H9 (cell line): ENCODE measurements at regions not wholly inside any gene's neighbourhood (a gene's known extent, or its start where the extent isn't known, plus 50 kb on each side); places are given as distances from the start of the nearest gene placed in this dataset.

ENCODE experiments used
- DNase-seq: peaks from one replicate; pipeline ENCODE4 v3.0.0-alpha.2; 2017
- H2AFZ ChIP-seq: one replicate; pipeline ENCODE4 v1.6.1; 2013; ENCODE audit warnings: mild to moderate bottlenecking, low read length, control low read depth, moderate library complexity
- H2AK5ac ChIP-seq: 2 replicates; pipeline ENCODE4 v1.6.1; 2013; ENCODE audit warnings: low read length, control low read depth, mixed read lengths; ENCODE audit not compliant: insufficient read length
- H2BK120ac ChIP-seq: one replicate; pipeline ENCODE4 v1.6.1; 2013; ENCODE audit warnings: low read depth, mild to moderate bottlenecking, low read length, control low read depth, inconsistent platforms; ENCODE audit not compliant: poor library complexity, severe bottlenecking
- H2BK12ac ChIP-seq: 2 replicates; pipeline ENCODE4 v1.6.1; 2013; ENCODE audit warnings: low read length, control low read depth, mixed read lengths, low read depth; ENCODE audit not compliant: insufficient read length
- H2BK15ac ChIP-seq: 2 replicates; pipeline ENCODE4 v1.6.1; 2013; ENCODE audit warnings: low read depth, low read length, control low read depth
- H2BK20ac ChIP-seq: one replicate; pipeline ENCODE4 v1.6.1; 2013; ENCODE audit warnings: low read depth, mild to moderate bottlenecking, low read length, control low read depth, inconsistent platforms; ENCODE audit not compliant: poor library complexity, severe bottlenecking
- H2BK5ac ChIP-seq: 2 replicates; pipeline ENCODE4 v1.6.1; 2013; ENCODE audit warnings: low read length, control low read depth, mixed read lengths; ENCODE audit not compliant: insufficient read length
- H3K14ac ChIP-seq: 2 replicates; pipeline ENCODE4 v1.6.1; 2013; ENCODE audit warnings: low read length, control low read depth; ENCODE audit not compliant: insufficient read depth
- H3K18ac ChIP-seq: 2 replicates; pipeline ENCODE4 v1.6.1; 2013; ENCODE audit warnings: low read depth, mild to moderate bottlenecking, mixed read lengths, low read length, control low read depth; ENCODE audit not compliant: insufficient read length
- H3K23ac ChIP-seq: 2 replicates; pipeline ENCODE4 v1.6.1; 2013; ENCODE audit warnings: low read length, control low read depth, mixed read lengths, low read depth; ENCODE audit not compliant: insufficient read length
- H3K23me2 ChIP-seq: 2 replicates; pipeline ENCODE4 v1.6.1; 2013; ENCODE audit warnings: low read depth, mild to moderate bottlenecking, mixed read lengths, low read length, control low read depth; ENCODE audit not compliant: insufficient read length, poor library complexity, severe bottlenecking
- H3K27ac ChIP-seq: 2 replicates; pipeline ENCODE4 v1.5.1; 2013; ENCODE audit warnings: low read length, control low read depth, mixed read lengths, low read depth; ENCODE audit not compliant: insufficient read length
- H3K27me3 ChIP-seq: 2 replicates; pipeline ENCODE4 v1.6.1; 2013; ENCODE audit warnings: low read length, control low read depth, inconsistent platforms; ENCODE audit not compliant: insufficient read depth
- H3K4ac ChIP-seq: 2 replicates; pipeline ENCODE4 v1.6.1; 2013; ENCODE audit warnings: low read depth, mild to moderate bottlenecking, control low read depth, inconsistent platforms, low read length, moderate library complexity
- H3K4me1 ChIP-seq: 2 replicates; pipeline ENCODE4 v1.6.1; 2013; ENCODE audit warnings: low read length, control low read depth, inconsistent platforms; ENCODE audit not compliant: insufficient read depth
- H3K4me2 ChIP-seq: 2 replicates; pipeline ENCODE4 v1.6.1; 2013; ENCODE audit warnings: low read length, control low read depth, mixed read lengths; ENCODE audit not compliant: insufficient read length, insufficient read depth
- H3K56ac ChIP-seq: 2 replicates; pipeline ENCODE4 v1.6.1; 2013; ENCODE audit warnings: low read depth, mild to moderate bottlenecking, mixed read lengths, low read length, control low read depth; ENCODE audit not compliant: insufficient read length
- H3K79me1 ChIP-seq: 2 replicates; pipeline ENCODE4 v1.6.1; 2013; ENCODE audit warnings: low read depth, mild to moderate bottlenecking, moderate library complexity, low read length, control low read depth, inconsistent platforms; ENCODE audit not compliant: insufficient read depth, poor library complexity, severe bottlenecking
- H3K79me2 ChIP-seq: 2 replicates; pipeline ENCODE4 v1.6.1; 2013; ENCODE audit warnings: low read length, control low read depth, inconsistent platforms; ENCODE audit not compliant: insufficient read depth
- H3K9ac ChIP-seq: 2 replicates; pipeline ENCODE4 v1.6.1; 2013; ENCODE audit warnings: low read length, control low read depth, mixed read lengths; ENCODE audit not compliant: insufficient read length; ENCODE audit errors: extremely low read depth
- H3K9me3 ChIP-seq: one replicate; pipeline ENCODE4 v1.6.1; 2013; ENCODE audit warnings: low read depth, low read length, inconsistent platforms; ENCODE audit not compliant: control insufficient read depth
- H3T11ph ChIP-seq: one replicate; pipeline ENCODE4 v1.6.1; 2013; ENCODE audit warnings: mild to moderate bottlenecking, low read length, control low read depth, inconsistent platforms
- H4K20me1 ChIP-seq: one replicate; pipeline ENCODE4 v1.6.1; 2013; ENCODE audit not compliant: control insufficient read depth, insufficient read length, insufficient read depth
- H4K5ac ChIP-seq: 2 replicates; pipeline ENCODE4 v1.6.1; 2013; ENCODE audit warnings: low read depth, mild to moderate bottlenecking, mixed read lengths, low read length, control low read depth; ENCODE audit not compliant: insufficient read length
- H4K8ac ChIP-seq: replicated peaks from 2 replicates; pipeline ENCODE4 v1.6.1; 2013; ENCODE audit warnings: low read length, control low read depth, mixed read lengths, low read depth; ENCODE audit not compliant: insufficient read length
- H4K91ac ChIP-seq: 2 replicates; pipeline ENCODE4 v1.6.1; 2013; ENCODE audit warnings: low read depth, mild to moderate bottlenecking, moderate library complexity, mixed read lengths, low read length, control low read depth; ENCODE audit not compliant: insufficient read length
- H3K27ac Mint-ChIP-seq, 3 experiments: 2 replicates in 2 of 3; 3 replicates in 1 of 3; pipeline ENCODE4 v1.8.0; 2020 to 2021; ENCODE audit warnings: mixed read lengths in 3 of 3, mild to moderate bottlenecking in 1 of 3, moderate library complexity in 1 of 3
- H3K27me3 Mint-ChIP-seq: 2 replicates; pipeline ENCODE4 v1.8.0; 2021; ENCODE audit warnings: low read depth, mild to moderate bottlenecking, moderate library complexity, mixed read lengths
- H3K36me3 Mint-ChIP-seq, 3 experiments: 2 replicates in 2 of 3; 3 replicates in 1 of 3; pipeline ENCODE4 v1.8.0; 2020 to 2021; ENCODE audit warnings: low read depth in 3 of 3, mixed read lengths in 3 of 3; ENCODE audit not compliant: insufficient read depth in 1 of 3
- H3K4me1 Mint-ChIP-seq, 2 experiments: 2 replicates each; pipeline ENCODE4 v1.8.0; 2020; ENCODE audit warnings: mixed read lengths in 2 of 2
- H3K4me3 Mint-ChIP-seq, 2 experiments: 2 replicates in 1 of 2; 3 replicates in 1 of 2; pipeline ENCODE4 v1.8.0; 2020 to 2021; ENCODE audit warnings: mild to moderate bottlenecking in 2 of 2, mixed read lengths in 2 of 2, moderate library complexity in 1 of 2
- H3K9me3 Mint-ChIP-seq, 2 experiments: 2 replicates in 1 of 2; 3 replicates in 1 of 2; pipeline ENCODE4 v1.8.0; 2020; ENCODE audit warnings: mild to moderate bottlenecking in 2 of 2, mixed read lengths in 2 of 2, moderate library complexity in 1 of 2
- TF ChIP-seq, protein P1 (sequence below): fragments of 200-600 bp; sonication (generic); conservative IDR thresholded peaks from 3 replicates; pipeline ENCODE4 v1.8.0; 2021; ENCODE audit warnings: antibody characterized with exemption, mild to moderate bottlenecking

- no peaks in the 10 kb centered on the region for H3K79me1 ChIP-seq
- H3K4me1 Mint-ChIP-seq: no peaks in the 10 kb centered on the region; a peak in 1 of 4 replicates
- no peak overlapping the region for H2BK5ac ChIP-seq
- no peaks in the 10 kb centered on the region for H3K9me3 ChIP-seq
- no peaks in the 10 kb centered on the region for H3K9me3 Mint-ChIP-seq
- no peaks in the 10 kb centered on the region for H3K79me2 ChIP-seq
- DNase-seq: no peak
- H2BK15ac ChIP-seq: no peak overlapping the region
- no peak overlapping the region for H3T11ph ChIP-seq
- H3K4me2 ChIP-seq: no peak overlapping the region
- no peak overlapping the region for H2AK5ac ChIP-seq
- no peak overlapping the region for H3K23ac ChIP-seq
- no peaks in the 10 kb centered on the region for H3K27me3 ChIP-seq
- no peak overlapping the region for H2AFZ ChIP-seq
- H4K8ac ChIP-seq: no peak overlapping the region
- peaks cover 7% of the 10 kb centered on the region for H3K27me3 Mint-ChIP-seq
- no peak overlapping the region for H2BK12ac ChIP-seq
- no peak overlapping the region for H3K18ac ChIP-seq
- no peak overlapping the region for H3K56ac ChIP-seq
- H3K23me2 ChIP-seq: no peaks in the 10 kb centered on the region
- no peaks in the 10 kb centered on the region for H3K4me1 ChIP-seq
- H3K27ac ChIP-seq: no peak overlapping the region
- H4K91ac ChIP-seq: no peak overlapping the region
- H3K9ac ChIP-seq: no peak overlapping the region
- H3K14ac ChIP-seq: no peak overlapping the region
- H4K5ac ChIP-seq: no peak overlapping the region
- no peak overlapping the region for H3K4me3 Mint-ChIP-seq
- no peak overlapping the region for H2BK20ac ChIP-seq
- no peak overlapping the region for H3K27ac Mint-ChIP-seq
- H3K36me3 Mint-ChIP-seq: no peaks in the 10 kb centered on the region
- TF ChIP-seq, protein P1, sequence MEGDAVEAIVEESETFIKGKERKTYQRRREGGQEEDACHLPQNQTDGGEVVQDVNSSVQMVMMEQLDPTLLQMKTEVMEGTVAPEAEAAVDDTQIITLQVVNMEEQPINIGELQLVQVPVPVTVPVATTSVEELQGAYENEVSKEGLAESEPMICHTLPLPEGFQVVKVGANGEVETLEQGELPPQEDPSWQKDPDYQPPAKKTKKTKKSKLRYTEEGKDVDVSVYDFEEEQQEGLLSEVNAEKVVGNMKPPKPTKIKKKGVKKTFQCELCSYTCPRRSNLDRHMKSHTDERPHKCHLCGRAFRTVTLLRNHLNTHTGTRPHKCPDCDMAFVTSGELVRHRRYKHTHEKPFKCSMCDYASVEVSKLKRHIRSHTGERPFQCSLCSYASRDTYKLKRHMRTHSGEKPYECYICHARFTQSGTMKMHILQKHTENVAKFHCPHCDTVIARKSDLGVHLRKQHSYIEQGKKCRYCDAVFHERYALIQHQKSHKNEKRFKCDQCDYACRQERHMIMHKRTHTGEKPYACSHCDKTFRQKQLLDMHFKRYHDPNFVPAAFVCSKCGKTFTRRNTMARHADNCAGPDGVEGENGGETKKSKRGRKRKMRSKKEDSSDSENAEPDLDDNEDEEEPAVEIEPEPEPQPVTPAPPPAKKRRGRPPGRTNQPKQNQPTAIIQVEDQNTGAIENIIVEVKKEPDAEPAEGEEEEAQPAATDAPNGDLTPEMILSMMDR: no peak
- no peaks in the 10 kb centered on the region for H4K20me1 ChIP-seq
- H3K4ac ChIP-seq: no peak overlapping the region
- no peak overlapping the region for H2BK120ac ChIP-seq
Measured at GRCh38 chr15:96484830-96485229, 154.3 kb downstream of the NR2F2 start.
